Activated B cell treated with CpG ODN at 0.5 μM for 24 hours (primary cell): ENCODE measurements at regions not wholly inside any gene's neighbourhood (a gene's known extent, or its start where the extent isn't known, plus 50 kb on each side); places are given as distances from the start of the nearest gene placed in this dataset.
"Not testable (repeated sequence)": the region's sequence is repeated elsewhere in the genome, so short reads cannot be mapped to it uniquely, and the experiment has no call there.

Experiments
- ATAC-seq: fragments of 200-7000 bp; cut with Tn5 transposase; one replicate; pipeline ENCODE4 v1.10.0; 2021; ENCODE audit warnings: low read depth, mild to moderate bottlenecking, moderate library complexity
- CTCF ChIA-PET: fragments of 350-600 bp; sonication (Branson Sonifier 250); formaldehyde crosslinking; loops from one replicate; lab custom pipeline; 2021; ENCODE audit warnings: antibody characterized with exemption; lab: Charles Lee
- POLR2A ChIA-PET: fragments of 350-600 bp; sonication (Branson Sonifier 250); formaldehyde crosslinking; loops from one replicate; lab custom pipeline; 2021; ENCODE audit warnings: antibody characterized with exemption; lab: Charles Lee
- DNase-seq: peaks from one replicate; pipeline ENCODE4 v3.0.0; 2022
- H3K27ac Mint-ChIP-seq: one replicate; pipeline ENCODE4 v1.8.0; 2020; ENCODE audit warnings: mixed read lengths
- H3K27me3 Mint-ChIP-seq: one replicate; pipeline ENCODE4 v1.8.0; 2021; ENCODE audit warnings: mixed read lengths
- H3K36me3 Mint-ChIP-seq: one replicate; pipeline ENCODE4 v1.8.0; 2021; ENCODE audit warnings: low read depth, mixed read lengths
- H3K4me1 Mint-ChIP-seq: one replicate; pipeline ENCODE4 v1.8.0; 2021; ENCODE audit warnings: mixed read lengths
- H3K4me3 Mint-ChIP-seq: one replicate; pipeline ENCODE4 v1.8.0; 2020; ENCODE audit warnings: mild to moderate bottlenecking, mixed read lengths
- H3K9me3 Mint-ChIP-seq: one replicate; pipeline ENCODE4 v1.8.0; 2020; ENCODE audit warnings: mixed read lengths
- intact Hi-C: fragments of 100-400 bp; cut with micrococcal nuclease; formaldehyde crosslinking; loops from one replicate; pipeline ENCODE4 v1.15.1; 2024
- TF ChIP-seq, protein P1 (sequence below): fragments of 200-600 bp; IDR thresholded peaks from one replicate; pipeline ENCODE4 v1.8.0; 2022; ENCODE audit warnings: antibody characterized with exemption, mild to moderate bottlenecking

DNA sequence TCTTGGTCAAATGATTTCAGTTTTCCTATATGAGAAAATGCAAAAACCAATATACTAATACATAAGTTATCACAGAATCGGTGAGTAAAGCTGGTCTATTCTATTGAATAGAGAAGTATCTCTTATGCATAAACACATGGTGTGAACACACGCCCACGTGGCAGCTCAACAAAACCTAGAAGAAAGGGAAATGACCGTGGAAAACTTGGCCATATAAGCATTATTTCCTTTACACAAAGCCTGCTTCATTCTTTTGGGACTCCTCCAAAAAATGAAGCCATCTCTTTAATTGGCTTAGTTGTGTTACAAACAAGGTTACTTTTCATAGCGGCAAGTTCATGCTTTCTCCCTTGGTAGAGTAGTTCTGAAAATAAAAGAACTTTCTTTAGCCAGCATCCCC is 183.2 kb downstream of the TMEM161B start:
- intact Hi-C loops: no loop called here
- ATAC-seq (no peak), DNase-seq (no peak)
- ChIA-PET POLR2A (no interaction called here), CTCF (no interaction called here)
- Mint-ChIP-seq H3K27ac (no peak overlapping the region), H3K9me3 (no peaks in the 10 kb centered on the region), H3K27me3 (peaks cover 6% of the 10 kb centered on the region), H3K4me1 (no peaks in the 10 kb centered on the region), H3K4me3 (no peak overlapping the region), H3K36me3 (no peaks in the 10 kb centered on the region)
- TF ChIP-seq, protein P1, sequence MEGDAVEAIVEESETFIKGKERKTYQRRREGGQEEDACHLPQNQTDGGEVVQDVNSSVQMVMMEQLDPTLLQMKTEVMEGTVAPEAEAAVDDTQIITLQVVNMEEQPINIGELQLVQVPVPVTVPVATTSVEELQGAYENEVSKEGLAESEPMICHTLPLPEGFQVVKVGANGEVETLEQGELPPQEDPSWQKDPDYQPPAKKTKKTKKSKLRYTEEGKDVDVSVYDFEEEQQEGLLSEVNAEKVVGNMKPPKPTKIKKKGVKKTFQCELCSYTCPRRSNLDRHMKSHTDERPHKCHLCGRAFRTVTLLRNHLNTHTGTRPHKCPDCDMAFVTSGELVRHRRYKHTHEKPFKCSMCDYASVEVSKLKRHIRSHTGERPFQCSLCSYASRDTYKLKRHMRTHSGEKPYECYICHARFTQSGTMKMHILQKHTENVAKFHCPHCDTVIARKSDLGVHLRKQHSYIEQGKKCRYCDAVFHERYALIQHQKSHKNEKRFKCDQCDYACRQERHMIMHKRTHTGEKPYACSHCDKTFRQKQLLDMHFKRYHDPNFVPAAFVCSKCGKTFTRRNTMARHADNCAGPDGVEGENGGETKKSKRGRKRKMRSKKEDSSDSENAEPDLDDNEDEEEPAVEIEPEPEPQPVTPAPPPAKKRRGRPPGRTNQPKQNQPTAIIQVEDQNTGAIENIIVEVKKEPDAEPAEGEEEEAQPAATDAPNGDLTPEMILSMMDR: no peak

DNA sequence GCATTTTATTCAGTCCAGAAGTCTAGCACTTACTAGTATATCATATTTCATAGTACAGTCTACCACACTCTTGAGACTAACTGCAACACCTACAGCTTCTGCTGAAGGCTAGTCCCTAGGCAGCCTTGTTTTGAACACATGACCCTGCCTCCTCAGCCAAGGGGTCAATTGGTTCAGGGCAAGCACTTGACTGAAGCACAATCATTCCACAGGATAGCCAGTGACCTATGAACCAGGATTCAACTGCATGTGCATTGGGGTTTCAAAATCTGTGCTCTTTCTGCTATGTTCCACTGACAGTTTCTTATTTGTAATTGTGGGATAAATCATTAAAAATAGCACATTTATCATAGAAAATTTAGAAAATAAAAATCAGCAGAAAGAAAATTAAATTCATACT is 186.8 kb downstream of the TMEM161B start:
- DNase-seq (no peak), ATAC-seq (no peak)
- ChIA-PET POLR2A (no interaction called here), CTCF (no interaction called here)
- intact Hi-C loops: no loop called here
- Mint-ChIP-seq H3K27ac (no peak overlapping the region), H3K4me1 (no peaks in the 10 kb centered on the region), H3K27me3 (no peaks in the 10 kb centered on the region), H3K36me3 (no peaks in the 10 kb centered on the region), H3K9me3 (peaks cover 7% of the 10 kb centered on the region), H3K4me3 (no peak overlapping the region)
- TF ChIP-seq, protein P1: no peak

DNA sequence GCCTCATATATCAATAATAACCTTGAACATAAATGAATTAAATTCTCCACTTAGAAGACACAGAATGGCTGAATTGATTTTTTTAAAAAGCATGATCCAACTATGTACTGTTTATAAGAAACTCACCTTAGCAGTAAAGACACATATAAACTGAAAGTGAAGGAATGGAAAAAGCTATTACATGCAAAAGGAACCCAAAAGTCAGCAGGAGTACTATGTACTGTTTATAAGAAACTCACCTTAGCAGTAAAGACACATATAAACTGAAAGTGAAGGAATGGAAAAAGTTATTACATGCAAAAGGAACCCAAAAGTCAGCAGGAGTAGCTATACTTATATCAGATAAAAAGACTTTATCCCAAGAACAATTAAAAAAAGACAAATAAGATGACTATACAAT is 204.8 kb downstream of the TMEM161B start:
- TF ChIP-seq, protein P1: no peak
- Mint-ChIP-seq H3K27ac (no peak overlapping the region), H3K9me3 (peaks cover 15% of the 10 kb centered on the region), H3K27me3 (no peaks in the 10 kb centered on the region), H3K4me3 (no peak overlapping the region), H3K36me3 (no peaks in the 10 kb centered on the region), H3K4me1 (no peaks in the 10 kb centered on the region)
- intact Hi-C loops: no loop called here
- ChIA-PET CTCF (no interaction called here), POLR2A (no interaction called here)
- ATAC-seq: no peak
- no peak for DNase-seq

DNA sequence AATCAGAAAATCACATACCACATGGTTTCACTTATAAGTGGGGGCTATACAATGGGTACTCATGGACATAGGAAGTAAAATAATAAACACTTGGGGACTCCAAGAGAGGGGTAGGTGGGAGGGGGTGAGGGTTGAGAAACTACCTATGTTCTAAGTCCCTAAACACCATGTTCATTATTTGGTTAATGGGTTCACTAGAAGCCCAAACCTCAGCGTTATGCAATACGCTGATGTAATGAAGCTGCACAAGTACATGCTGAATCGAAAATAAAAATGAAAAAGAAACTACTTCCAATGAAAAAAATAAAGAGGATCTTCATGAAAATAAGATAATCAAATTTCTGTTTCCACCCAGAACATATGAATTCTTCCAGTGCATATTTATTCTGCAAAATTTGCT is 208.5 kb downstream of the TMEM161B start:
- ATAC-seq (no peak), DNase-seq (no peak)
- Mint-ChIP-seq H3K27me3 (no peaks in the 10 kb centered on the region), H3K36me3 (no peaks in the 10 kb centered on the region), H3K9me3 (peaks cover 12% of the 10 kb centered on the region), H3K4me1 (no peaks in the 10 kb centered on the region), H3K4me3 (no peak overlapping the region), H3K27ac (no peak overlapping the region)
- ChIA-PET POLR2A (no interaction called here), CTCF (no interaction called here)
- intact Hi-C loops: no loop called here
- TF ChIP-seq, protein P1: no peak

DNA sequence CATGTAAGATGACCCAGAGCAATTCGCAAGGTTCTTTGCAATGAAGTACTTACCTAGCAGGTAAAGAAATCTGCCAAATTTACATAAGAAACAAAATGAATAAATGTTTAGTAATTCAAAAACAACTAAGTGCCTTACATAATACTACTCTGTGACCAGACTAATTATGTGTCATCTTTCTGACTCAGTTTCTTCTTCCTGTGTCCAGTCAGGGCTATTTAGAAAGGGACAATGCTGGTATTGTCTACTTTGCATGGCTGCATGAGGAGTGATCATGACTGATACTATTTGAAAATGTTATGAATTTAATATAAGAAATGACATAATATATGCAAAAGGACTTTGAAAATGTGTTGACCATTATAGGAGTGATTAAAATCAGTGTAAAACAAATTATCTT is 210.0 kb downstream of the TMEM161B start:
- TF ChIP-seq, protein P1: no peak
- Mint-ChIP-seq H3K9me3 (peaks cover 12% of the 10 kb centered on the region), H3K4me3 (no peak overlapping the region), H3K27me3 (no peaks in the 10 kb centered on the region), H3K27ac (no peak overlapping the region), H3K36me3 (no peaks in the 10 kb centered on the region), H3K4me1 (no peaks in the 10 kb centered on the region)
- ChIA-PET CTCF (no interaction called here), POLR2A (no interaction called here)
- DNase-seq (no peak), ATAC-seq (no peak)
- intact Hi-C loops: no loop called here

DNA sequence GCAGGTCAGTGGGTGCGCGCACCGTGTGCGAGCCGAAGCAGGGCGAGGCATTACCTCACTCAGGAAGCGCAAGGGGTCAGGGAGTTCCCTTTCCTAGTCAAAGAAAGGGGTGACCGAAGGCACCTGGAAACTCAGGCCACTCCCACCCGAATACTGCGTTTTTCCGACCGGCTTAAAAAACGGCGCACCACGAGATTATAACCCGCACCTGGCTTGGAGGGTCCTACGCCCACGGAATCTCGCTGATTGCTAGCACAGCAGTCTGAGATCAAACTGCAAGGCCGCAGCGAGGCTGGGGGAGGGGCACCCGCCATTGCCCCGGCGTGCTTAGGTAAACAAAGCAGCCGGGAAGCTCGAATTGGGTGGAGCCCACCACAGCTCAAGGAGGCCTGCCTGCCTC is 216.2 kb downstream of the TMEM161B start:
- CTCF ChIA-PET, H3K4me1 Mint-ChIP-seq, ATAC-seq, intact Hi-C loops, H3K36me3 Mint-ChIP-seq, DNase-seq, H3K27me3 Mint-ChIP-seq, H3K9me3 Mint-ChIP-seq, H3K4me3 Mint-ChIP-seq, POLR2A ChIA-PET, H3K27ac Mint-ChIP-seq: not testable (repeated sequence)
